DND-41 (cell line): ENCODE measurements at regions not wholly inside any gene's neighbourhood (a gene's known extent, or its start where the extent isn't known, plus 50 kb on each side); places are given as distances from the start of the nearest gene placed in this dataset.

Experiments
- CTCF ChIP-seq: IDR thresholded peaks from 2 replicates; pipeline ENCODE4 v1.5.1; 2012; ENCODE audit warnings: borderline replicate concordance, low read length, moderate library complexity, mild to moderate bottlenecking; ENCODE audit not compliant: poor library complexity, severe bottlenecking; ENCODE audit errors: extremely low read depth
- EZH2 ChIP-seq: IDR thresholded peaks from 3 replicates; pipeline ENCODE4 v1.6.1; 2012; ENCODE audit warnings: borderline replicate concordance, low read depth, mild to moderate bottlenecking, moderate library complexity, low read length, inconsistent platforms; ENCODE audit not compliant: severe bottlenecking

- TF ChIP-seq CTCF (no peak), EZH2 (no peak)
Measured at GRCh38 chr2:235343156-235343774, 150.6 kb upstream of the AGAP1 start.
